ENCODE measurements at regions not wholly inside any gene's neighbourhood (a gene's known extent, or its start where the extent isn't known, plus 50 kb on each side); places are given as distances from the start of the nearest gene placed in this dataset.

- Histone ChIP-seq H3K27ac (no peak overlapping the region), H3K9me3 (no peaks in the 10 kb centered on the region), H3K4me3 (no peak overlapping the region), H3K27me3 (no peaks in the 10 kb centered on the region), H3K4me1 (no peaks in the 10 kb centered on the region), H3K36me3 (no peaks in the 10 kb centered on the region)
- no peak for DNase-seq (ENCODE audit: low spot score in 2 of 2)
- TF ChIP-seq POLR2A (IDR thresholded peaks at IDR 0.05) (no peak), CTCF (IDR thresholded peaks at IDR 0.05) (no peak), EP300 (IDR thresholded peaks at IDR 0.05) (no peak)
Measured at GRCh38 chr13:62139597-62139996, 723.9 kb upstream of the PCDH20 start.

- Histone ChIP-seq H3K4me1 (no peaks in the 10 kb centered on the region), H3K9me3 (no peaks in the 10 kb centered on the region), H3K27ac (no peak overlapping the region), H3K4me3 (no peak overlapping the region), H3K27me3 (no peaks in the 10 kb centered on the region), H3K36me3 (no peaks in the 10 kb centered on the region)
- DNase-seq (ENCODE audit: low spot score in 2 of 2), result no peak
- 86% methylated on average over 2 of the region's 2 CpGs for WGBS
- no peak for TF ChIP-seq POLR2AphosphoS5 (IDR thresholded peaks at IDR 0.05)
- TF ChIP-seq EP300 (IDR thresholded peaks at IDR 0.05), result no peak
- TF ChIP-seq CTCF (IDR thresholded peaks at IDR 0.05), result no peak
- no peak for TF ChIP-seq POLR2A (IDR thresholded peaks at IDR 0.05)
Measured at GRCh38 chr13:62137629-62138405, 722.2 kb upstream of the PCDH20 start.

GRCh38 chr13:62131604-62132003 lies 716.0 kb upstream of the PCDH20 start:
- no peaks in the 10 kb centered on the region for H3K27me3 ChIP-seq
- 37% methylated on average over 1 of the region's 1 CpG for WGBS
- no peak for TF ChIP-seq CTCF (IDR thresholded peaks at IDR 0.05)
- TF ChIP-seq EP300 (IDR thresholded peaks at IDR 0.05), result no peak
- no peak for TF ChIP-seq POLR2AphosphoS5 (IDR thresholded peaks at IDR 0.05)
- no peak for TF ChIP-seq POLR2A (IDR thresholded peaks at IDR 0.05)

DNA sequence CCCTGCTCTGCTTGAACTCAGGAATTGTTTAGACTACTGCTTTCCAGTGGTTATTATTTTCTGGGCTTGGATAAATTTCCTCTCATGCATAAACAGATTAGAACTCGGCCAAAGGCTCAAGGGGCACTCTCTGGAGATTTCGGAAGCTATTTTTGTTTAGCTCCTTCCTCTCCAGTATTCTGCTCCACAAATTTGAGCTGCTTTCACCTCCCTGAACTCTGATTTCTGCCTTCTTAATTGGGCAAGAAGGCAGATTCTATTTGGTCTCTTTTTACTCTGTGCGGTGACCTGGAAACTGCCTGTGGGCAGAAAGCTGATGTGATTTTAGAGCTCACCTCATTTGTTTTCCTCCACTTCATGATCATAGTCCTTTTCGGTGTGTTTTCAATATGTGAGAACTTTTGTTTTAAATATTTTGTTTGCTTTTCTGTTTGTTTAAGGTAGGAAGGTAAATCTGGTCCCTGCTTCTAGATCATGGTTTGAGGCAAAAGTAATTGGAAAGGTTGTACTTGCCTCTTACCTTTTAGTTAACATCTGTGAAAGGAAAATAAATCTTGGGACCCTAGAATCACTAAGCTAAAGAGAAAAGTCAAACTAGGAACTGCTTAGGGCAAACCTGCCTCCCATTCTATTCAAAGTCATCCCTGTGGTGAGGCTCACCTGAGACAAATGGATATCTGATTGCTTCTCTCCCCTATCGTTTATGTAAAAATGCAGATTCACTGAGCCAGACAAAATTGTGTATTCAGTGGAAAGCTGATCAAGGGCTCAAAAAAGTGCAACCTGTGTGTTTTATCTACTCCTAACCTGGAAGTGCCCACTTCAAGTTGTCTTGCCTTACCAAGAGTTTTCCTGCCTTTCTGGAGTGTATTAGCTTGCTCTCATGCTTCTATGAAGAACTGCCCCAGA lies 714.7 kb upstream of the PCDH20 start:
- 69% methylated on average over 5 of the region's 5 CpGs for WGBS
- Histone ChIP-seq H3K4me3 (no peak overlapping the region), H3K9me3 (no peaks in the 10 kb centered on the region), H3K4me1 (no peaks in the 10 kb centered on the region), H3K36me3 (no peaks in the 10 kb centered on the region), H3K27me3 (no peaks in the 10 kb centered on the region), H3K27ac (no peak overlapping the region)
- no peak for TF ChIP-seq POLR2AphosphoS5 (IDR thresholded peaks at IDR 0.05)
- no peak for TF ChIP-seq EP300 (IDR thresholded peaks at IDR 0.05)
- no peak for TF ChIP-seq POLR2A (IDR thresholded peaks at IDR 0.05)
- TF ChIP-seq CTCF (IDR thresholded peaks at IDR 0.05), result no peak
- no peak for DNase-seq (ENCODE audit: low spot score in 2 of 2)

More at GRCh38 chr13:62131604-62132003, 716.0 kb upstream of the PCDH20 start:
- no peaks in the 10 kb centered on the region for H3K4me1 ChIP-seq
- H3K27ac ChIP-seq, result no peak overlapping the region
- no peaks in the 10 kb centered on the region for H3K9me3 ChIP-seq
- H3K4me3 ChIP-seq, result no peak overlapping the region
- no peaks in the 10 kb centered on the region for H3K36me3 ChIP-seq
- no peak for DNase-seq (ENCODE audit: low spot score in 2 of 2)

DNA sequence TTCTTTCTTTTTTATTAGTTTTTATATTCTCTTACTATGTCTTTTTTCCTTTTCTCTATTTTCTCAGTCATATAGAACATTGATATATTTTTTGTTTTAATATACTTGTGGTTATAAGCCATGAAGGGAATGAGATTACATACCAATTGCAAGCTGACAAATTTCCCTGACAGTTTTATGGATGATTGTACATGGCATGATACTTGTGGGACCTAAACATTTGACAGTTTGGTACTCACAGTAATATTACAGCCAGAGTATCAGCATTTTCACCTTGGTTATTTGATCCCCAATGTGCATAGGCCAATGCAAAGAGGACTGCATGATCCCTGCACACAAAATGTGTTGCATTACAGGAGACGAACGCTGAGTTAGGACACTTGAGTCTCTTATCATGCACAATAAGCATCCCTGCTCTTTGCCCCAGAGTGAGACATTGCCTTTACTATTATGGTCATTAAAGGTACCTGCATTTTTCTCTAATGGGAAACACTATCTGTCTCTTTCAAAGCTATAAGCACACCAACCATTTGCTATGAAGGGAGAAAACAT lies 713.4 kb upstream of the PCDH20 start:
- no peaks in the 10 kb centered on the region for H3K27me3 ChIP-seq
- 94% methylated on average over 2 of the region's 2 CpGs for WGBS

More for the DNA sequence above, 713.4 kb upstream of the PCDH20 start:
- no peak overlapping the region for H3K4me3 ChIP-seq
- H3K27ac ChIP-seq, result no peak overlapping the region
- TF ChIP-seq POLR2A (IDR thresholded peaks at IDR 0.05) (no peak), POLR2AphosphoS5 (IDR thresholded peaks at IDR 0.05) (no peak), EP300 (IDR thresholded peaks at IDR 0.05) (no peak), CTCF (IDR thresholded peaks at IDR 0.05) (no peak)
- no peaks in the 10 kb centered on the region for H3K4me1 ChIP-seq
- H3K9me3 ChIP-seq, result no peaks in the 10 kb centered on the region
- no peak for DNase-seq (ENCODE audit: low spot score in 2 of 2)
- no peaks in the 10 kb centered on the region for H3K36me3 ChIP-seq

Data from suprapubic skin (tissue), 4 donors.